ENCODE measurements at regions not wholly inside any gene's neighbourhood (a gene's known extent, or its start where the extent isn't known, plus 50 kb on each side); places are given as distances from the start of the nearest gene placed in this dataset.
"Not testable (repeated sequence)": the region's sequence is repeated elsewhere in the genome, so short reads cannot be mapped to it uniquely, and the experiment has no call there.

- DNase-seq, result no peak
Observed at GRCh38 chr2:190742431-190742830, 93.5 kb downstream of the NAB1 start.

GRCh38 chr2:190744041-190744440, 95.2 kb downstream of the NAB1 start:
- DNase-seq, result no peak

- DNase-seq, result no peak
Observed at GRCh38 chr2:190746971-190747761, 98.3 kb downstream of the NAB1 start.

- no peak for DNase-seq
Observed at GRCh38 chr2:190748966-190749365, 100.1 kb downstream of the NAB1 start.

- DNase-seq, result no peak
Observed at GRCh38 chr2:190755772-190756415, 107.0 kb downstream of the NAB1 start.

- DNase-seq, result no peak
Observed at GRCh38 chr2:190759749-190760213, 110.9 kb downstream of the NAB1 start.

GRCh38 chr2:190760353-190761150, 111.7 kb downstream of the NAB1 start:
- DNase-seq, result not testable (repeated sequence)

GRCh38 chr2:190761216-190761615, 112.3 kb downstream of the NAB1 start:
- DNase-seq, result not testable (repeated sequence)

- DNase-seq, result no peak
Observed at GRCh38 chr2:190762566-190762965, 113.7 kb downstream of the NAB1 start.

- no peak for DNase-seq
Observed at GRCh38 chr2:190763100-190763499, 114.2 kb downstream of the NAB1 start.

- no peak for DNase-seq
Observed at GRCh38 chr2:190763901-190764514, 115.1 kb downstream of the NAB1 start.

GRCh38 chr2:190765386-190766173, 115.0 kb upstream of the GLS start:
- no peak for DNase-seq

GRCh38 chr2:190766174-190766572, 114.4 kb upstream of the GLS start:
- no peak for DNase-seq

GRCh38 chr2:190766595-190766994, 114.0 kb upstream of the GLS start:
- peak; percentile 6 for DNase-seq

GRCh38 chr2:190767821-190768220, 112.8 kb upstream of the GLS start:
- DNase-seq, result no peak

- DNase-seq, result no peak
Observed at GRCh38 chr2:190769258-190769657, 111.4 kb upstream of the GLS start.

GRCh38 chr2:190771726-190772125, 108.9 kb upstream of the GLS start:
- no peak for DNase-seq

GRCh38 chr2:190780594-190780993, 100.0 kb upstream of the GLS start:
- DNase-seq, result no peak

GRCh38 chr2:190781604-190782198, 98.9 kb upstream of the GLS start:
- peak; percentile 57 for DNase-seq

GRCh38 chr2:190782264-190782663, 98.4 kb upstream of the GLS start:
- DNase-seq, result no peak

- DNase-seq, result no peak
Observed at GRCh38 chr2:190783513-190784263, 96.9 kb upstream of the GLS start.
